Stimulated activated CD8-positive, alpha-beta memory T cell treated with anti-CD3 and anti-CD28 coated beads, Interleukin-15, amount 100 ng/mL, for 4 hours (primary cell): ENCODE measurements at regions not wholly inside any gene's neighbourhood (a gene's known extent, or its start where the extent isn't known, plus 50 kb on each side); places are given as distances from the start of the nearest gene placed in this dataset.

Source experiments
- DNase-seq, 2 donors: peaks; one replicate each; pipeline ENCODE4 v3.0.0-alpha.2; 2020; ENCODE audit warnings: low read depth in 2 of 2

DNA sequence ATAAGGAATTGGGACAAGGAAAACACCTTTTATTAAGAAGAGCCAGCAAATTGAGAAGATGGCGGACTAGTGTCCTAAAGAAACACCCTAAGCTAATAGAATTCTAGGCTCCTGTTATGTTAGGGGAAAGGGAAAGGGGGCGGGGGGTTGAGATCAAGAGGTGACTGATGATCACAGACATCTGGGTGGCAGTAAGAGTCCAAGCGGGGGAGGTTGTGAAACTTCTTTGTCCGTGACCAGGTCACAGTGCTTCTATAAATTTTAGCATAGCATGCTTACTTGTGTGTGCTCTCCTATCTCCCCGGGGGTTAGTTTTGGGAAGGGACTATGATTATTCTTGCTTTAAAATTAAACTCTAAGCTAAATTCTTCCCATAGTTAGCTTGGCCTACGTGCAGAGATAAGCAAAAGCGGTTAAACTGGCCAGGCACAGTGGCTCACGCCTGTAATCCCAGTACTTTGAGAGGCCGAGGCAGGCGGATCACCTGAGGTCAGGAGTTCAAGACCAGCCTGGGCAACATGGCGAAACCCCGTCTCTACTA is 262.1 kb downstream of the SKIDA1 start:
- DNase-seq = no peak

DNA sequence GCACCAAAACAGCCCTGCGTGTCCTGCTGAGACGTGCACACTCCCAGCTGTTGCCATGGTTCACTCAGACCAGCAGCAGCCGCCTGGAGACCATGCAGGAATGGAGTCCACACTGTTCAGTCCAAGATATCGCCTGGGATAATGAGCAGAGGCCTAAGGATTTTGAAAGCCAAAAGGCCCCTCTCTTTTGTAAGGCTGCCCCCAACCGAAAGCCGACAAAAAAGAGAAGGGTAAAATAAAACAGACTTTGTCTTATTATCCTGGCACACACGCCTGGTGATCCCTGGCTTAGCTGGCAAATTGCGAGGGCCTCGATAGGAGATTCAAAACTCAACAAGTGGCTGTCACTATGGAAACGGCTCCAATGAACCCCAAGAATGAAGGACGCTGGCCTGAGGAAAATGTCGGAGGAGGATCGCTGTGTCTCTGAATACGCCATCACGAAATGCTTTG is 263.6 kb downstream of the SKIDA1 start:
- DNase-seq = no peak

DNA sequence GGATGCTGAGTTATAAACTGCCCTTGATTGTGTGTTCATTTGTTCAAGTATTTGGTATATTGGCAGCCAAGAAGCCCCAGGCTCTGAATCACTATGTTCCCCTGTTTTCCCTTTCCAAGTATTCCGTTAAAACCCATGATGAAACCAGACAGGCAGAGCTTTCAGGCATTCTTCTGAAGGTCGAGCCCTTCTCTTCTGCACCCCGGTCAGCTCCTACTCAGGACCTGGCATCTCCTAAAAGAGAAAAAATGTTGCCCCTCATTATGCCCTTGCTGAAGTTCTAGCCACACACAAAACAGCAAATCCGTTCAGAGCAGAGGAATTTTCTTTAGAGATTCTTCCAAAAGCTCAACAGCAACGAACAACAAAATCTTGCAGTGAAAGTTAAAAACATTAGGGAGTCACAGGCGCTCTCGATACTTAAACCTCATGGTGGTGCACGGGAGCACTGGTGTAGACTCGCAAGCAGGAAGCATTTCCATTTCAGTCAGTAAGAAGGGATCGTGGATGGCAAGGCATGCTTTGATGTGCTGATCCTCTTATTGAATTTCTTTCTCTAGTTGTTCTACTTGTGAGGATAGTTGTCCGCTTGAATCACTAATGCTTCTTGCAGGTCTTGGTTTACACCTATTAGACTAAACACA is 264.9 kb downstream of the SKIDA1 start:
- no peak for DNase-seq

DNA sequence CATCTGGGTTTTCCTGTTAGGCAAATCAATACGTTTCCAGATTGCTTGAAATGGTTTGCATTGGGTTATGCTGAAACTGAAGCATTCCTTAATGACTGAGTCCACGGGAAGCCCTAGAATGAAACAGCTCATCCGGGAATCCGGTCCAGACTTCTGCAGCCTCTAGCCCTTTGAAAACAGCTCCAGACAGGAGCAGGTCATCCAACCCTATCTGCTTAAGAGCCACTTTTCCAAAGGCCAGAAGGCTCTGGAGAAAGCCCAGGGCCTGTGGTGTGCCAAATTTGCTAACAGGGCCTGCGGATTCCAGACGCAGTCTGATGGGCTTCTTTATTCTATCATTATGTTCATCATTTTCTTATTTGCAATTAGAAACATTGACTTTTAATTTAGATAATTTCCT is 265.4 kb downstream of the SKIDA1 start:
- no peak for DNase-seq

DNA sequence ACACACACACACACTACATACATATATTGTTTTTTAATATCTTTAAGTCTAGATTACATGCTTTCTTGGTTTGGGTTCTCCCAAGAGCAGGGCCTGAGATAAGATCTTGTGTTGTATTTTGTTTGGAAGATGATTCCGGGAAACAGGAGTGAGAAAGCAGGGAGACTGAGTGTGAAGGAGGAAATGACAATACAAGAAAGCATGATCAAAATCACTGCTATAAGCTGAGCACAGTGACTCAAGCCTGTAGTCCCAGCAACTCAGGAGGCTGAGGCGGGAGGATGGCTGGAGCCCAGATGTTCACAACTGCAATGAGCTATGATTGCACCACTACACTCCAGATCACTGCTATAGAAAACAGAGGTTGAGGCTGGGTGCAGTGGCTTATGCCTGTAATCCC is 267.6 kb downstream of the SKIDA1 start:
- no peak for DNase-seq

DNA sequence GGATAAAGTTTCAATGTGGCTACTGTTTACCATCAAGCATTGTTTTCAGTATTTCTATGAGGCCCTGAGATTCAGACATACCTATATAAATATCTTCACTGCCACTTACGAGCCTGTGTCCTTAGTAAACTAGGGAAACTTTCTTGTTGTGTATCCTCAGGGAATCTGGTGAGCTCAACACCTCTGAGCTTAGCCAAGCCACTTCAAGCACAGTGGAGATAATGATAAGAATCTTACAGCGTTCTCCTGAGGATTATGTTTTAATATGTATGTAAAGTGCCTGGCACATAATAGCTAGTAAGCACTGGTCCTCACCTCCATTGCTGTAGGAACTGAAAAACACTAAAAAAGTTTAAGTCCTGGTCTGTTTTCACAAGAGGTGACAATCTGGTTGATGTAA is 268.3 kb downstream of the SKIDA1 start:
- DNase-seq = no peak

DNA sequence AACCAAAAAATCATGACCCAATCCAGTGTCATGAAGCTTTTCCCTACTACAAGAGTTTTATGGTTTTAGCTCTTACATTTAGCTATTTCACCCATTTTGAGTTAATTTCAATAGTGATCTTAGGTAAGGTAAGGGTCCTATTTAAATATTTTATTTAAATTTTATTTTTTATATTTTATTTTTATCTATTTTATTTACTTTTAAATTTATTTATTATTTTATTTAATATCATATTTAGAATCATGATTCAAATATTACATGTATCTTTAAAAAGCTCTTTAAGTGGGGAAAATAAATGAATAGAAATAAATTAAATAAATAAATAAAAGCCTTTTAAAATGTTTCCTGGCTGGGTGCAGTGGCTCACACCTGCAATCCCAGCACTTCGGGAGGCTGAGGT is 276.0 kb downstream of the SKIDA1 start:
- DNase-seq = no peak

DNA sequence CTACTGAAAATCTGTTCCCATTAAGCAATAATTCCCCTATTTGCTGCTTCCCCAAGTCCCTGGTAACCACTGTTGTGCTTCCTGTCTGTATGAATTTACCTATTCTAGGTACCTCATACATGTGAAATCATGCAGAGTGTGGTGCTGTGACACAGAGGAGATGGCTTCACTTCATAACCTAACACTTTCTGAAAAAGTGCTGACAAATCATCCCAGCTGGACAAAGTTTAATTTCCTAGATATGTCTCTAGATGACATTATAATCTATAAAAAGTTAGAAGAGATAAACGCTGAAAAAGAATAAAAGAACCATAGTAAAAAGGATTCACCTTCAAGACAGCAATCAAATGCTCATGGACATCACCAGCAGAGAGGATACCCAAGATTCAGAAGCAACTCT is 277.9 kb downstream of the SKIDA1 start:
- no peak for DNase-seq

DNA sequence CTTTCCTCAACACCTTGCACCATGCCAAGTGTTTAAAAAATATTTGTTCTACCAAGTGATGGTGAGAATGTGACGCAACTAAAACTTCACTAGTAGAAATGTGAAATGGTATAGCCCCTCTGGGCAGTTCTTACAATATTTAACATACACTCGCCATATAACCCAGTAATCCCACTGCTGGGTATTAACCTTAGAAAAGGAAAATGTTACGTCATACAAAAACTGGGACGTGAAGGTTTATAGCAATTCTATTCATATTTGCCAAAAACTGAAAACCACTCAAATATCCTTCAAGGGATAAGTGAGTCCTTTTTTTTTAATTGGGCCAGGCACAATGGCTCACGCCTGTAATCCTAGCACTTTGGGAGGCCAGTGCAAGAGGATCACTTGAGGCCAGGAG is 279.3 kb downstream of the SKIDA1 start:
- DNase-seq = no peak

DNA sequence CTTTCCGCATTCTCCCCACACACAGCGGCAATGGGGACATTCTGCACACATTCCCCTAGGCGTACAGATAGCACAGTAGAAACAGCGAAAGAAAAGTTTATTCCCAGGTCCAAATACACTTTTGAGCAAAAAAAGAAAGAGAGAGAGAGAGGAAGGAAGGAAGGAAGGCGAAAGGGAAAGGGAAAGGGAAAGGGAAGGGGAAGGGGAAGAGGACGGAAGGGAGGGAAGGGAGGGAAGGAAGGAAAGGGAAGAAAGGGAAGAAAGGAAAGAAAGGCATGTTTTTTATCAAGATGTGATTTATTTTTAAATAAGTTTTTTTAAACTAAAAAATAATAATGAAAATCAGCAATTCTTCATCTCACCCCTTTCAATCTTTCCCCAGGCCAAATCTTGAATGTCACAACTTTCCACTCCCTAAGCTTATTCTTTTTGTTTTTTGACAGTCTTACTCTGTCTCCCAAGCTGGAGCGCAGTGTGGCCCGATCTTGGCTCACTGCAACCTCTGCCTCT is 281.7 kb downstream of the SKIDA1 start:
- DNase-seq = no peak

DNA sequence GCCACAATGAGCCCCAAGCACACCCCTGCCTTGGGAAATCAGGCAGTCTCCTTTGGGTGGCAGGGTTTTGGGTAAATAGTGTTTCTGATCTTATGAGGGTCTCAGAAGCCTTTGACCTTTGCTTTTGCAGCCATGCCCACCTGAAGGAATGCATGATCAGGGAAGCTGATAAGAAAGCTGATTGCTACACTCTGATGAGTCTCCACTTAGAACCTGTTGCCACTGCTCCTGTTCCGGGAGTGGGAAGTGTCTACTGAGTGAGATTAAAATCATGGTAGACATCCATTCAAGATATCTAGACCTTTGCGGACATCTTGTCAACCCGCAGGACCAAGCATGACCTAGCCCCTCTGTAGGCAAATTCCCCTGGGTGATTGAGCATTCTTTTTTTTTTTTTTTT is 282.6 kb downstream of the SKIDA1 start:
- no peak for DNase-seq

DNA sequence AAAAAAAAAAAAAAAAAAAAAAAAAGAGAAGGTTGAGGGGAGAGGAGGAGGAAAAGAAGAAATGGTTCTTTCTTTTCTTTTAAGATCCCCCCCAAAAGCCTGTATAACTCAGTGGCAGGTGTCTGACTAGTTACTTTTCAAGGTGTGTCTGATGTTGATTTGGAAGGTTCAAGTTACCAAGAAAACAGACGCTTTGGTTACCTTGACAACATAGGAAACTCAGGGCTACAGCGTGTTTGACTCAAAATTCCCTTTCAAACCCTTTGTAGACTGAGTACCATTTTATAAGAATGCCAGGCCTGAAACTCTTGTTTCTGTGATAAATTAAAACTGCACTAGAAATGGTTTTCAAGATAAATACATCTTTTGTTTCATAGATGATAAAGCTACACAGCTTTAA is 286.8 kb downstream of the SKIDA1 start:
- DNase-seq = no peak

DNA sequence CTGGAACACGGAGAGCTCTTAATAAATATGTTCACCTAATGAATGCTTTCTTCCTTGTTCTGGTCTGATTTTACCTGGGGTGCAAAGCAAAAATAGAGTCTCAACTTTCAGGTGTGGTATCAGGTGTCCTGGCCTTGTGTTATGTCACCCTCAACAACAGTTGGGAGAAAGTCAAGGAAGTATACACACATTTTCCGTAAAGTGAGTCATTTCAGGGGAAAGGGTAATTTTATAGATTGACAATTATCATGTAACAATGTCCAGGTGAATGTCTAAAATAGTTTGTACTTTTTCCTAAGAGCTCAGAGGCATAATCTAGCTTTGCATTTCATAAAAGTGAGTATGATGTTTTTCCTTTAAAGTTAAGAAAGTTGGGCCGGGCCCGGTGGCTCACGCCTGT is 287.4 kb downstream of the SKIDA1 start:
- no peak for DNase-seq

DNA sequence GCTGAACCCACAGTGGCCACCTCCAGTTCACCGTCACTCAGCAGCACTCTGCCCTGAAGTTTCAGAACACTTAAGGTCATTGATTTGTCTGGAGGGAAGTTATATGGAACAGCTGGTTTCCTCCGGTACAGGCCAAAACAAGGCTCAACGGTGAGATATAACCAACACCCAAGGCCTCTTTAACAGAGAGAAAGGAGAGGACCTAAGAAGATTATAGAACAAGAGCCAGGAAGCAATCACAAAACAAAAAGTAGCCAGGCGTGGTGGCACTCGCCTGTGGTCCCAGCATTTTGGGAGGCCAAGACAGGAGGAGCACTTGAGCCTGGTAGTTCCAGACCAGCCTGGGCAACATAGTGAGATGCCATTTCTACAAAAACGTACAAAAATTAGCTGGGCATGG is 290.7 kb downstream of the SKIDA1 start:
- DNase-seq = no peak

DNA sequence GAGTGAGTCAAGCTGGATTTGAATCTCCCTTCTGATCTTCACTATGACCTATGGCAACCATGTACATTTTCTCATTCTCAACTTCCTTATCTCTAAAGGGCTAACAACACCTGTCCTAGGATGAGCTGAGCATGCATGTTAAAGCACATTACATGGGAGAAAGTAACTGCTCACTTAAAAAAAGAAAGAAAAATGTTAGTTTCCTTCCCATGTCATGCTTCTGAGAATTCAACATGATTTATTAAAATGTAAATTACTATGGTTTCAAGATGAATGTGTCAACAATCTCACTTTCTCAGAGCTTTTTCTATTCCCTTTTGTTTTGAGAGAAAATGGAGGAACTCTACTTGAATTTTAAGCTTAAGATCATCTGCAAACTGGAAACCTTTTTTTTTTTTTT is 295.3 kb downstream of the SKIDA1 start:
- DNase-seq = no peak

DNA sequence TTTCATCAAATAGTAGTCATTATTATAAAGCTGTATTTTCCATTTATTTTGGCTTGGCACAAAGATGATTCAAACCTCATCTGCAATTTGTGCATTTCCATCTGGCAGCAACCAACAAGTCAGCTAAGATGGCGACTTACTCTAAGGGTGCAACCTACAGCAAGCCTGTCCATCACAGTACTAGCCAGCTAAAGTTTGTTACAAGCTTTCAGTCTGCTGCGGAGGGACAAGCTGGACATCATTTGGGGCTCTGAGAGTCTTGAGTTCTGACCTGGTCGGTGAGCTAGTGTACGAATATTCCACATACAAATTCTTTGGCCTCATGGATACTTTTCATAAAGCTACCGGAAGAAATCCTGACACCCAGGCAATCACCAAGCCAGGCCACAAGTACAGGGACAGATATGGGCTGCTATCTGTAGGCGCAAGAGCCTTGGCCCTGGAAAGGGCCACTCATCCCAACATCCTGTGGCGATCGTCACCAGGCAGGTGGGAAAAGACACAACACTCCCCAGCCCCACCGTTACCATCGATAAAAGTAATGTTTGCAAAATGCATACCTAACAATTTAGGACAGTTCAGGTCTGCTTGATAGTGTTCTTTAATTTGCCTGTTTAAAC is 307.6 kb downstream of the SKIDA1 start:
- DNase-seq = no peak

DNA sequence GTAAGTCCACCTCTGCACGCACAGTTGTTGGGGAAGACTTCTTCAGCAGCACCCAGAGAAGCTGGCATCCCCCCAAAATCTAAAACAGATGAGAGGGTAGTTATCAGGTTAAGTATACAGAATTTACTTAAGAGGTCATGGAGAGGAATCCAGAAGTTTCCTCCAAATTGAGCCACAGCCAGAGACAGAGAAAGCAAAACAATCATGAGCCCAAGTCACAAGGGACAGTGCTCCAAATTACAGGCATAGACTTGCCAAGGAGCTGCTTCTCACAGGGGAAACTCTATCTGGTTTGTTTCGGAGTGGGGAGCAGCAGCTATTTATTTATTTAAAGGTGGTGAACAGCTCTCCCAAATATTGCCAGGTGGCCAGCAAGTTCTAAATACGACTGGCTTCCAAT is 308.4 kb downstream of the SKIDA1 start:
- DNase-seq = no peak

DNA sequence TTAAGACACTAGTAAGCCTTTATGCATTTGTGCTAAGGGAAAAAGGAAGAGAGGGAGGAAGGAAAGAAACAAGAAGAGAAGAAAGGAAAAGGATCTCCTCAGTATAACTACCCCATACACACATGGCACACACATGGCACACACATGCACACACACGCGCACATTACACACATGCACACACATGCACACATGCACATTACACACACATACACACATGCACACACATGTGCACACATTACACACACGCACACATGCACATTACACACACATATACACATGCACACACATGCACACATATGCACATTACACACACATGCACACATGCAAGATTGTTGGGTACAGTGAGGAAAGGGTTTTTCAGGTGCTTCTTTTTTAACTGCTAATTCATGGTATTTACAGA is 311.2 kb downstream of the SKIDA1 start:
- no peak for DNase-seq

DNA sequence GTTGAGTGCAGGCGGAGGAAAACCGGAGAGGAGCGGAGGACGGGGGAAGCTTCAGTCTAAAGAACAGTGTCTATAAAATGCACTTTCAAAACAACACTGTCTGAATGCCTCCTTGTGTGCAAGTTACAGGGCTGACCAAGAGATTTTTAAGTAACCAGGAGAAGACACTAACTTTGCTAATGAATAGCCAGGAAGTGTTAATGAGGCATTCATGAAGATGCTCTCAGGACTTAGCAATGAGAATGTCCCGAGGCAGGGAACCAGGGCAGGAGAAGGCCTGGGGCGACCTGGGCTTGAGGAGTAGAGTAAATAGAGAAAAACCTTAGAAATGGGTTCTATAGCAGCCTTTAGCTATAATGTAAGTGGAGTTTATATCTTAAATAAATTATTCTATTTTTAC is 312.1 kb downstream of the SKIDA1 start:
- DNase-seq = no peak

DNA sequence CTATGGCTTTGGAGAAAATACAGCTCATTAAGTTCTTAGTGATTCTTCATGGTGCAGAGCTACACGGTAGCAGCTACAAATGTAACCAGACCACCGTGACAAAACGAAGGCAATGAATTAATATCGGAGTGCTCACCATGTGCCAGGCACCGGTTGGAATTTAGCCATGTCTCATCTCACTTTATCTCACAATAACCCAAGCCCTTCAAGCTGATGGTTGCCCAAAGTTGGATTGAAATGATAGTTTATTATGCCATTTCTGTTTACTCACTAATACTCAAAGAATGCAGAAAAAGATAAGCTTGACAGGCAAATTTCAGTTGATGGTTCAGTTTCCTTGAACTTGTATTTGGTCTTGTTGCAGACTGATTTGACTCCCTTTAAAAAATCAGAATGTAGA is 312.6 kb downstream of the SKIDA1 start:
- DNase-seq = no peak

DNA sequence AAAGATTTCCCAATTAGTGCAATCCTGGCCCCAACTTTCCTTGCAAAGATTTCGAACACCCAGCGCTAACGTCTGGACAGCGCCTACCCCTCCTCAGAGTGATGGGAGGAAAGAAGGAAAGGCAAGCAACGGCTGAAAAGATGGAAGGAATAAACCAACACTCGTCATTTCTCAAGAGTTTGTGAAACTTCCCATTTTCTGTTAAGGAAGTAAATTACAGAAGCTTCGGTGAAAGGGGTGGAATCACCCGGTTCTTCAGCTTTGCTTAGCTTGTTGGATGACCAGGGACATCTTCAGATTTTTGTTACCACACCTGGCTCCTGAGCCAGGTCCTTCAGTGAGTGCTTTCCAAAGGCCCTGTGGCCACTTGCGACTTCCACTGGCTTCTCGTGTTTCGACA is 313.1 kb downstream of the SKIDA1 start:
- DNase-seq = no peak

DNA sequence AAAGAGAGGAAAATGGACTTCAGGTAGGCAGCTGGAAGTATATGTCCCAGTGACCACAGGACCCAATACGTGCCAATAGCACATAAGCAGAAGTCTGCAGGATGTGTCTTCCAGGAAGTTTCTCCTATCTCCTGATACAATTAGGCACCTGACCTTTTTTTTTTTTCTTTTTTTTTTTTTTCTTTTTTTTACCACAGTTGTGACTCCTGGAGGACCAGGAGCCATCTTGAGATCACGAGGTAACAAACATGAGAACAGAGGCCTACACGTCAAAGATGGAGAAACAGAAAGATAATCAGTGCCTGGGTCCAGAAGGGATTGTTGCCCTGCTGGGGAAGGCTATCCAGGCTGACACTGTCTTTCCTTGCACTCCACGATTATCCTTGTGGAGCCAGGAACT is 312.4 kb upstream of the NEBL start:
- no peak for DNase-seq

DNA sequence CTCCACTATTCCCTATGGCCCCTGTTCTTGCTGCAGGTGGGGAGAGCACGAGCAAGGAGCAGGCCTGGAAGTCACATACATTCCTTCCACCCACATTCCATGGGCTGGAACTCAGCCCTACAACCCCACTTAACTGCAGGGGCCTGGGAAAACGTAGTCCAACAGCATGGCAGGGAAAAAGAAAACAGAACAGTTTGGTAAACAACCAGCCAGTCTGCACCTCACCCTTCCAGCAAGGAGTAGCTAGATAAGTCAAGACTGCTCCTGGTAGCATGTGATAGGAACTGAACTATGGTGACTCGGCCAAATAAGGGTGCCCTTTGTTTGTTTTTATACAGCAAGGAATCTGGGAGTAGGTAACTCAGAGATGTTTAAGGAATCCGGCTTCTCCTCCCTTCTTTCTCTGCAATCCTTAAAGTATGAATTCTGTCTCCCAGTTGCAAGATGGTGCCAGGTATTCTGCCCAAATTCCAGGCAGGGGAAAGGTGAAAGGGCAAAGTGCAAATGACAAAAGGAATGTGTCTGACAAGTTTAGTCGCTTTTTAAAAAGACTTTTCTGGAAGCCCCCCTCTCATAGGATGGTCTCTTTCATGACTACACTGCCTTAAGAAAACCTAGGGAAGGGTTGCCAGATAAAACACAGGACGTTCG is 311.7 kb upstream of the NEBL start:
- no peak for DNase-seq
